Endothelial cell of umbilical vein (primary cell): ENCODE measurements at regions not wholly inside any gene's neighbourhood (a gene's known extent, or its start where the extent isn't known, plus 50 kb on each side); places are given as distances from the start of the nearest gene placed in this dataset.

ENCODE experiments used
- BruUV-seq: library from RNA; stranded (reverse); fragments of 400-500 nt; replicated peaks from 2 replicates; lab custom pipeline; 2021; lab: Mats Ljungman, UMichigan
- CTCF ChIA-PET: fragments of 300-600, 350-600 bp; sonication (Branson Sonifier 250); formaldehyde crosslinking; loops from one replicate; lab custom pipeline; 2021; ENCODE audit warnings: antibody characterized with exemption, inconsistent platforms; lab: Charles Lee
- POLR2A ChIA-PET: fragments of 300-600, 350-600 bp; sonication (Branson Sonifier 250); formaldehyde crosslinking; loops from one replicate; lab custom pipeline; 2021; ENCODE audit warnings: antibody characterized with exemption, inconsistent platforms; lab: Charles Lee
- DNase-seq: peaks from one replicate; pipeline ENCODE4 v3.0.0-alpha.2; 2011; ENCODE audit warnings: low read depth, low spot score
- FAIRE-seq: peaks from 2 replicates; lab custom pipeline; 2011; peaks lifted over from hg19 to GRCh38; lab: Jason Lieb, UNC
- H2AFZ ChIP-seq: 2 replicates; pipeline ENCODE4 v1.6.0; 2012; ENCODE audit warnings: low read depth, low read length, control low read depth, inconsistent platforms
- H3K27ac ChIP-seq: 2 replicates; pipeline ENCODE4 v1.5.1; 2011; ENCODE audit warnings: low read depth, mild to moderate bottlenecking, control low read depth, low read length, moderate library complexity; ENCODE audit not compliant: insufficient read depth
- H3K27me3 ChIP-seq, 2 experiments: 2 replicates each; pipeline versions ENCODE4 v1.6.0 to v1.6.1; 2011; ENCODE audit warnings: low read length in 2 of 2, mixed read lengths in 1 of 2; ENCODE audit not compliant: control insufficient read depth in 2 of 2, insufficient read depth in 2 of 2
- H3K36me3 ChIP-seq, 2 experiments: 2 replicates in 1 of 2; 3 replicates in 1 of 2; pipeline ENCODE4 v1.5.1; 2011; ENCODE audit warnings: low read length in 2 of 2, mild to moderate bottlenecking in 1 of 2, moderate library complexity in 1 of 2; ENCODE audit not compliant: control insufficient read depth in 2 of 2, insufficient read depth in 2 of 2; ENCODE audit errors: extremely low read depth in 1 of 2
- H3K4me1 ChIP-seq: 3 replicates; pipeline ENCODE4 v1.5.1; 2011; ENCODE audit warnings: mild to moderate bottlenecking, low read length; ENCODE audit not compliant: control insufficient read depth, insufficient read depth; ENCODE audit errors: extremely low read depth
- H3K4me2 ChIP-seq: 2 replicates; pipeline ENCODE4 v1.6.1; 2011; ENCODE audit warnings: low read length, control low read depth, mixed read lengths; ENCODE audit not compliant: insufficient read depth
- H3K4me3 ChIP-seq, 3 experiments: fragments of 200-600 bp in 1 of 3; sonication (generic), shearing (Covaris generic) in 1 of 3; replicated peaks in 1 of 3; 2 replicates each; pipeline ENCODE4 v1.5.1; 2011 to 2016; ENCODE audit warnings: control low read depth in 3 of 3, low read length in 3 of 3, mild to moderate bottlenecking in 2 of 3, inconsistent platforms in 1 of 3, low read depth in 1 of 3, moderate library complexity in 1 of 3; ENCODE audit not compliant: insufficient read depth in 1 of 3
- H3K79me2 ChIP-seq: 2 replicates; pipeline ENCODE4 v1.6.0; 2012; ENCODE audit warnings: low read length, inconsistent platforms; ENCODE audit not compliant: control insufficient read depth, insufficient read depth
- H3K9ac ChIP-seq: replicated peaks from 2 replicates; pipeline ENCODE3; 2011; ENCODE audit warnings: low read length, control low read depth; ENCODE audit not compliant: insufficient read depth; ENCODE audit errors: extremely low read depth
- H3K9me1 ChIP-seq: replicated peaks from 3 replicates; pipeline ENCODE4 v1.6.0; 2011; ENCODE audit warnings: mild to moderate bottlenecking, low read length; ENCODE audit not compliant: control insufficient read depth, insufficient read depth; ENCODE audit errors: extremely low read depth
- H3K9me3 ChIP-seq: replicated peaks from 2 replicates; pipeline ENCODE4 v1.5.1; 2012; ENCODE audit warnings: low read length, inconsistent platforms; ENCODE audit not compliant: control insufficient read depth, insufficient read depth
- H4K20me1 ChIP-seq: replicated peaks from 2 replicates; pipeline ENCODE3; 2011; ENCODE audit warnings: mild to moderate bottlenecking, low read length; ENCODE audit not compliant: control insufficient read depth, insufficient read depth; ENCODE audit errors: extremely low read depth
- CTCF ChIP-seq, 2 donors: IDR thresholded peaks; 1 replicate in 1 of 2; 2 replicates in 1 of 2; pipeline ENCODE4 v1.5.1; 2011; ENCODE audit warnings: low read length in 2 of 2, mild to moderate bottlenecking in 2 of 2, moderate library complexity in 2 of 2, control low read depth in 1 of 2, inconsistent platforms in 1 of 2, low read depth in 1 of 2; ENCODE audit not compliant: insufficient read depth in 1 of 2; ENCODE audit errors: extremely low read depth in 1 of 2
- EZH2 ChIP-seq: IDR thresholded peaks from 2 replicates; pipeline ENCODE4 v1.6.1; 2012; ENCODE audit warnings: borderline replicate concordance, low read depth, mild to moderate bottlenecking, moderate library complexity, low read length, inconsistent platforms; ENCODE audit not compliant: severe bottlenecking
- FOS ChIP-seq: IDR thresholded peaks from 2 replicates; pipeline ENCODE4 v1.6.1; 2011; ENCODE audit warnings: mild to moderate bottlenecking, low read length, moderate library complexity, borderline replicate concordance; ENCODE audit not compliant: insufficient read depth
- GATA2 ChIP-seq: IDR thresholded peaks from 2 replicates; pipeline ENCODE4 v1.7.0; 2011; ENCODE audit warnings: low read depth, mild to moderate bottlenecking, moderate library complexity, mixed read lengths, low read length; ENCODE audit not compliant: insufficient read length, insufficient read depth
- JUN ChIP-seq: IDR thresholded peaks from 2 replicates; pipeline ENCODE4 v1.6.1; 2011; ENCODE audit warnings: borderline replicate concordance, low read depth; ENCODE audit not compliant: insufficient read length, insufficient read depth
- MAX ChIP-seq: IDR thresholded peaks from 2 replicates; pipeline ENCODE4 v1.6.1; 2011; ENCODE audit not compliant: insufficient read depth, insufficient read length
- MYC ChIP-seq: IDR thresholded peaks from one replicate; pipeline ENCODE4 v1.6.1; 2011; ENCODE audit warnings: mild to moderate bottlenecking, low read depth, low read length
- POLR2A ChIP-seq: IDR thresholded peaks from 2 replicates; pipeline ENCODE4 v1.6.1; 2012; ENCODE audit warnings: low read depth, mild to moderate bottlenecking, control low read depth, low read length
- POLR2AphosphoS5 ChIP-seq: IDR thresholded peaks from 2 replicates; pipeline ENCODE4 v1.6.1; 2012; ENCODE audit warnings: low read depth, mild to moderate bottlenecking, control low read depth, low read length, moderate library complexity; ENCODE audit not compliant: insufficient read depth
- dilution Hi-C: fragments of 300-500 bp; cut with MboI; formaldehyde crosslinking; loops from one replicate; pipeline ENCODE4 v1.15.0; 2019; ENCODE audit warnings: low sequenced_read_pairs; ENCODE audit not compliant: extremely low pct_ligation_motif_present
- intact Hi-C: fragments of 100-400 bp; cut with micrococcal nuclease; formaldehyde crosslinking; loops from one replicate; pipeline ENCODE4 v1.10.0; 2022

- FAIRE-seq = no peak
- no peak overlapping the region for H3K4me3 ChIP-seq
Measured at GRCh38 chr11:104583857-104584256, 314.4 kb downstream of the CASP12 start.

More at GRCh38 chr11:104583857-104584256, 314.4 kb downstream of the CASP12 start:
- H4K20me1 ChIP-seq = no peaks in the 10 kb centered on the region
- H3K27me3 ChIP-seq = no peaks in the 10 kb centered on the region
- TF ChIP-seq CTCF (IDR thresholded peaks at IDR 0.05; ENCODE audit: extremely low read depth in 1 of 2, insufficient read depth in 1 of 2, low read depth in 1 of 2, low read length in 2 of 2) (no peak), EZH2 (no peak), MYC (no peak), JUN (no peak), GATA2 (no peak), POLR2AphosphoS5 (no peak), POLR2A (no peak), FOS (no peak), MAX (no peak)
- dilution Hi-C loops (no loop called here), intact Hi-C loops (no loop called here)
- BruUV-seq = no TSS peak
- no peaks in the 10 kb centered on the region for H3K36me3 ChIP-seq
- no peak overlapping the region for H3K27ac ChIP-seq
- no peak overlapping the region for H3K4me2 ChIP-seq
- no peaks in the 10 kb centered on the region for H3K9me3 ChIP-seq
- H3K9me1 ChIP-seq = no peaks in the 10 kb centered on the region
- no peak for DNase-seq
- no peak overlapping the region for H3K9ac ChIP-seq
- POLR2A ChIA-PET = no interaction called here
- H2AFZ ChIP-seq = no peak overlapping the region
- H3K79me2 ChIP-seq = no peaks in the 10 kb centered on the region
- CTCF ChIA-PET = no interaction called here
- H3K4me1 ChIP-seq = no peaks in the 10 kb centered on the region
